ENCODE measurements at regions not wholly inside any gene's neighbourhood (a gene's known extent, or its start where the extent isn't known, plus 50 kb on each side); places are given as distances from the start of the nearest gene placed in this dataset.

- DNase-seq (ENCODE audit: low read depth, low spot score) = no peak
- Histone ChIP-seq H3K4me1 (ENCODE audit: control insufficient read depth, insufficient read depth, low read length) (no peaks in the 10 kb centered on the region), H3K27me3 (ENCODE audit: control insufficient read depth, insufficient read depth, low read length) (no peaks in the 10 kb centered on the region), H3K9me3 (ENCODE audit: control insufficient read depth, insufficient read depth, low read length) (no peaks in the 10 kb centered on the region), H3K4me3 (ENCODE audit: low read length) (no peak overlapping the region), H3K36me3 (ENCODE audit: control insufficient read depth, insufficient read depth, low read length) (no peaks in the 10 kb centered on the region), H3K27ac (ENCODE audit: low read length) (no peak overlapping the region)
- no CpG with 5 or more reads among the region's 2 CpGs for WGBS (ENCODE audit: insufficient coverage, insufficient read length)
Observed at GRCh38 chr2:150167711-150168110, 319.8 kb downstream of the RND3 start.

GRCh38 chr2:150166313-150167051 is 321.0 kb downstream of the RND3 start:
- Histone ChIP-seq H3K36me3 (ENCODE audit: control insufficient read depth, insufficient read depth, low read length) (no peaks in the 10 kb centered on the region), H3K27me3 (ENCODE audit: control insufficient read depth, insufficient read depth, low read length) (no peaks in the 10 kb centered on the region), H3K4me3 (ENCODE audit: low read length) (no peak overlapping the region), H3K4me1 (ENCODE audit: control insufficient read depth, insufficient read depth, low read length) (no peaks in the 10 kb centered on the region), H3K9me3 (ENCODE audit: control insufficient read depth, insufficient read depth, low read length) (no peaks in the 10 kb centered on the region), H3K27ac (ENCODE audit: low read length) (no peak overlapping the region)
- DNase-seq (ENCODE audit: low read depth, low spot score) = no peak
- WGBS (ENCODE audit: insufficient coverage, insufficient read length) = no CpG with 5 or more reads among the region's 6 CpGs

DNA sequence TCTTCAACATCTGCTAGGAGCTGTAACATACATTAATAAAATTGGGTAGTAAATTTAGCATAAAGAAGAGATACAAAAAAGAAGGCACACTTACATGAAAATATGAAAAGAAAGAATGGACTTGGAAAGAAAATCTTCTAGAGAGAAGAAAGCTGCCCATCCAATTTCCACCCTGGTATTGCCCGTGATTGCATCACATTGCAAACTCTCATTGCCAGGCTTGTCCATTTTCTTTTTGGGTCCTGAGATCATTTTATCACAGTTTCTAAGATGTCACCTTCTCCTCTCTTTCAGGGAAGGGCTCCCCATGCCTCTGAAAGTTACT is 321.5 kb downstream of the RND3 start:
- DNase-seq (ENCODE audit: low read depth, low spot score) = no peak
- no peaks in the 10 kb centered on the region for H3K4me1 ChIP-seq (ENCODE audit: control insufficient read depth, insufficient read depth, low read length)
- H3K36me3 ChIP-seq (ENCODE audit: control insufficient read depth, insufficient read depth, low read length) = no peaks in the 10 kb centered on the region
- no peaks in the 10 kb centered on the region for H3K27me3 ChIP-seq (ENCODE audit: control insufficient read depth, insufficient read depth, low read length)
- H3K9me3 ChIP-seq (ENCODE audit: control insufficient read depth, insufficient read depth, low read length) = no peaks in the 10 kb centered on the region
- no peak overlapping the region for H3K27ac ChIP-seq (ENCODE audit: low read length)
- no CpG with 5 or more reads among the region's 1 CpG for WGBS (ENCODE audit: insufficient coverage, insufficient read length)
- no peak overlapping the region for H3K4me3 ChIP-seq (ENCODE audit: low read length)

GRCh38 chr2:150165442-150165841 is 322.0 kb downstream of the RND3 start:
- Histone ChIP-seq H3K9me3 (ENCODE audit: control insufficient read depth, insufficient read depth, low read length) (no peaks in the 10 kb centered on the region), H3K27me3 (ENCODE audit: control insufficient read depth, insufficient read depth, low read length) (no peaks in the 10 kb centered on the region), H3K4me1 (ENCODE audit: control insufficient read depth, insufficient read depth, low read length) (no peaks in the 10 kb centered on the region), H3K27ac (ENCODE audit: low read length) (no peak overlapping the region), H3K4me3 (ENCODE audit: low read length) (no peak overlapping the region), H3K36me3 (ENCODE audit: control insufficient read depth, insufficient read depth, low read length) (no peaks in the 10 kb centered on the region)
- DNase-seq (ENCODE audit: low read depth, low spot score) = no peak
- WGBS (ENCODE audit: insufficient coverage, insufficient read length) = no CpG with 5 or more reads among the region's 6 CpGs

DNA sequence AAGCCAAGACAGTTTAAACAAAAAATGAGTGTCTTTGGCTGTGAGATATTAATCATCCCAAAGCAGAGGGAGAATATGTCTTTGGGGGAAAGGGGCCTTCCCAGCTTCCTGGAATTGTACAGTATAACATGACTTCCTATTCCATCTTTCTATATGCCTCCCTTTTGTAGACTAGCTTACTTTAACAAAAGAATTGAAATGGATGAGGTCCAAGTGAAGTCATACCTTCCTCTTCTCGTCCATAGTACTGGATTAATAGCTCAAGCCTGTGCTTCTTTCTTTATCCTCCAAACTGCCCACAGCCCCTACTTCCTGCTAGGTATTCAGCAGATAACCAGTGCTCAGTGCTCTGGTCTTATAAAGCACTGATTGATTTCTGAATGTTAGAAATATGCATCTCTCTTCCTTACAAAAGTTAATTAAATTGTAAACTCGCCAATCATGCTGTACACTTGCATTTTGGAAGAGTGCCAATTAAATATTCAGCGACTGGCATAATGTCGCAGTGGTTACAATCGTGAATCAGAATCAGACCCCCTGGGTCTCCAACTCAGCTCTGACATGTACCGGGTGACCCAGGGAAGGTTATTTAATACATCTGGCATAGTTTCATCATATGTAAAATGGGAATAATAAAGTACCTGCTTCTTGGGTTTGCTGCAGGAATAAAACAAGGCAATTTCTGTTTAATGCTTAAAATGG is 325.1 kb downstream of the RND3 start:
- Histone ChIP-seq H3K4me3 (ENCODE audit: low read length) (no peak overlapping the region), H3K27me3 (ENCODE audit: control insufficient read depth, insufficient read depth, low read length) (no peaks in the 10 kb centered on the region), H3K27ac (ENCODE audit: low read length) (no peak overlapping the region), H3K9me3 (ENCODE audit: control insufficient read depth, insufficient read depth, low read length) (no peaks in the 10 kb centered on the region), H3K36me3 (ENCODE audit: control insufficient read depth, insufficient read depth, low read length) (no peaks in the 10 kb centered on the region), H3K4me1 (ENCODE audit: control insufficient read depth, insufficient read depth, low read length) (no peaks in the 10 kb centered on the region)
- WGBS (ENCODE audit: insufficient coverage, insufficient read length) = no CpG with 5 or more reads among the region's 6 CpGs
- no peak for DNase-seq (ENCODE audit: low read depth, low spot score)

DNA sequence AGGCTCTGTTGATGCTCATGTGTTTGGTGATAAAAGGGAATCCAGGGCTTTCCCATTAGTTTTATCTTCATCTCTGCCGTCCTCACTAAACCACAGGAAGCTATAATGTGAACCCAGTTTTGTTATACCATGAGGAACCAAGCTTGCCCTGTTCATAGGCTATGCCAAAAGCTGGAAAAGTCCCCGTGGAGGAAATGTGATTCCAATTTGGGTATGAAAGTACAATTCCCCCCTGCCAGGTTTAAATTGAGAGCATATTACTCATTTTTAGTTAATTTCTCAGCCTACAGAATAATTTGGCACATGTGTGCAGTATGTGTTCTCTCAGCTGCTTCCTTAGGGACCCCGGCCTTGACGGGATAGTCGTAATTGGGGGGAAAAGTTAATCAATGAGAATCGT is 327.4 kb downstream of the RND3 start:
- no peaks in the 10 kb centered on the region for H3K27me3 ChIP-seq (ENCODE audit: control insufficient read depth, insufficient read depth, low read length)
- H3K36me3 ChIP-seq (ENCODE audit: control insufficient read depth, insufficient read depth, low read length) = no peaks in the 10 kb centered on the region
- H3K9me3 ChIP-seq (ENCODE audit: control insufficient read depth, insufficient read depth, low read length) = no peaks in the 10 kb centered on the region
- no peak for DNase-seq (ENCODE audit: low read depth, low spot score)
- 100% methylated on average over 1 of the region's 6 CpGs for WGBS (ENCODE audit: insufficient coverage, insufficient read length)
- no peak overlapping the region for H3K4me3 ChIP-seq (ENCODE audit: low read length)
- H3K4me1 ChIP-seq (ENCODE audit: control insufficient read depth, insufficient read depth, low read length) = no peaks in the 10 kb centered on the region
- H3K27ac ChIP-seq (ENCODE audit: low read length) = no peak overlapping the region

- Histone ChIP-seq H3K27me3 (ENCODE audit: control insufficient read depth, insufficient read depth, low read length) (no peaks in the 10 kb centered on the region), H3K36me3 (ENCODE audit: control insufficient read depth, insufficient read depth, low read length) (no peaks in the 10 kb centered on the region), H3K27ac (ENCODE audit: low read length) (no peak overlapping the region), H3K9me3 (ENCODE audit: control insufficient read depth, insufficient read depth, low read length) (no peaks in the 10 kb centered on the region), H3K4me3 (ENCODE audit: low read length) (no peak overlapping the region), H3K4me1 (ENCODE audit: control insufficient read depth, insufficient read depth, low read length) (no peaks in the 10 kb centered on the region)
- no CpG with 5 or more reads among the region's 4 CpGs for WGBS (ENCODE audit: insufficient coverage, insufficient read length)
- no peak for DNase-seq (ENCODE audit: low read depth, low spot score)
Observed at GRCh38 chr2:150159300-150159699, 328.2 kb downstream of the RND3 start.

- DNase-seq (ENCODE audit: low read depth, low spot score) = no peak
- no peaks in the 10 kb centered on the region for H3K27me3 ChIP-seq (ENCODE audit: control insufficient read depth, insufficient read depth, low read length)
- H3K9me3 ChIP-seq (ENCODE audit: control insufficient read depth, insufficient read depth, low read length) = no peaks in the 10 kb centered on the region
- no peak overlapping the region for H3K4me3 ChIP-seq (ENCODE audit: low read length)
- H3K4me1 ChIP-seq (ENCODE audit: control insufficient read depth, insufficient read depth, low read length) = no peaks in the 10 kb centered on the region
- H3K36me3 ChIP-seq (ENCODE audit: control insufficient read depth, insufficient read depth, low read length) = no peaks in the 10 kb centered on the region
- WGBS (ENCODE audit: insufficient coverage, insufficient read length) = no CpG with 5 or more reads among the region's 2 CpGs
- H3K27ac ChIP-seq (ENCODE audit: low read length) = no peak overlapping the region
Observed at GRCh38 chr2:150156876-150157275, 330.6 kb downstream of the RND3 start.

DNA sequence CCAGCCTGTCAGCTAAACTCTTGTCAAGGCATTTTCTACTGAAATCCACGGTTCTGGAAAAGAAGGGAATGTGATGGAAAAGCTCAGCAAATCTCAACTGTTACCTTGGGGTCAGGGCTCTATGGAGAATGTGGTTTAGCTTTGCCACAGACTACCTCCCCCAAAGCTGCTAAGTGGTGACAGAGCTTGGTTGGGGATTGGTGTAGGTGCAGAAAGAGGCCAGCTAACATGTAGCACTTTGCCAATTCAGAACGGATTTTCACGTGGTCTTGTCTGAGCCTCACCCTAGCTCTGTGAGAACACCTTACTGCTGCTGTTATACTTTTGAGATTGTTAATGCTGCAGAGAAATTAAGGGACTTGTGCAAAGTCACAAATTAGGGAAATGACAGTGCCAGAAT is 331.1 kb downstream of the RND3 start:
- no CpG with 5 or more reads among the region's 3 CpGs for WGBS (ENCODE audit: insufficient coverage, insufficient read length)
- H3K36me3 ChIP-seq (ENCODE audit: control insufficient read depth, insufficient read depth, low read length) = no peaks in the 10 kb centered on the region

GRCh38 chr2:150154308-150154797 is 333.1 kb downstream of the RND3 start:
- Histone ChIP-seq H3K9me3 (ENCODE audit: control insufficient read depth, insufficient read depth, low read length) (no peaks in the 10 kb centered on the region), H3K4me3 (ENCODE audit: low read length) (no peak overlapping the region), H3K27ac (ENCODE audit: low read length) (no peak overlapping the region), H3K27me3 (ENCODE audit: control insufficient read depth, insufficient read depth, low read length) (no peaks in the 10 kb centered on the region), H3K36me3 (ENCODE audit: control insufficient read depth, insufficient read depth, low read length) (no peaks in the 10 kb centered on the region), H3K4me1 (ENCODE audit: control insufficient read depth, insufficient read depth, low read length) (no peaks in the 10 kb centered on the region)
- DNase-seq (ENCODE audit: low read depth, low spot score) = no peak
- WGBS (ENCODE audit: insufficient coverage, insufficient read length) = no CpG with 5 or more reads among the region's 2 CpGs

More for the DNA sequence above, 331.1 kb downstream of the RND3 start:
- Histone ChIP-seq H3K9me3 (ENCODE audit: control insufficient read depth, insufficient read depth, low read length) (no peaks in the 10 kb centered on the region), H3K27ac (ENCODE audit: low read length) (no peak overlapping the region), H3K27me3 (ENCODE audit: control insufficient read depth, insufficient read depth, low read length) (no peaks in the 10 kb centered on the region), H3K4me3 (ENCODE audit: low read length) (no peak overlapping the region), H3K4me1 (ENCODE audit: control insufficient read depth, insufficient read depth, low read length) (no peaks in the 10 kb centered on the region)
- no peak for DNase-seq (ENCODE audit: low read depth, low spot score)
